PC-9 (cell line): ENCODE measurements at regions not wholly inside any gene's neighbourhood (a gene's known extent, or its start where the extent isn't known, plus 50 kb on each side); places are given as distances from the start of the nearest gene placed in this dataset.

Source experiments
- BruUV-seq: library from RNA; stranded (reverse); fragments of 400-500 nt; replicated peaks from 2 replicates; lab custom pipeline; 2021; lab: Mats Ljungman, UMichigan
- CTCF ChIA-PET: fragments of 300-600 bp; sonication (Branson Sonifier 250); formaldehyde crosslinking; loops from one replicate; lab custom pipeline; 2022; ENCODE audit warnings: antibody characterized with exemption; lab: Charles Lee
- POLR2A ChIA-PET: fragments of 300-600 bp; sonication (Branson Sonifier 250); formaldehyde crosslinking; loops from one replicate; lab custom pipeline; 2022; ENCODE audit warnings: antibody characterized with exemption; ENCODE audit not compliant: unreplicated experiment; lab: Charles Lee
- DNase-seq, 2 experiments: peaks; one replicate each; pipeline versions ENCODE4 v3.0.0 to v3.0.0-alpha.2; 2015 to 2022; ENCODE audit warnings: mixed read lengths in 1 of 2
- H2AFZ ChIP-seq: fragments of 200-600 bp; sonication (generic); 2 replicates; pipeline ENCODE4 v1.8.1; 2017; ENCODE audit warnings: antibody characterized with exemption
- H3F3A ChIP-seq: fragments of 200-600 bp; sonication (generic); 2 replicates; pipeline ENCODE4 v1.8.1; 2017; ENCODE audit warnings: antibody characterized with exemption, mild to moderate bottlenecking, low read depth; ENCODE audit not compliant: insufficient read depth
- H3K27ac ChIP-seq: fragments of 200-600 bp; sonication (generic); 2 replicates; pipeline ENCODE4 v1.6.1; 2016; ENCODE audit warnings: mixed run types
- H3K27me3 ChIP-seq: fragments of 200-600 bp; sonication (generic); 2 replicates; pipeline ENCODE4 v1.6.1; 2016; ENCODE audit warnings: low read depth, mixed run types; ENCODE audit not compliant: insufficient read depth
- H3K36me3 ChIP-seq: fragments of 200-600 bp; sonication (generic); 2 replicates; pipeline ENCODE4 v1.6.1; 2016; ENCODE audit warnings: low read depth, mixed run types
- H3K4me1 ChIP-seq: fragments of 200-600 bp; sonication (generic); replicated peaks from 2 replicates; pipeline ENCODE4 v1.6.1; 2016; ENCODE audit warnings: mixed run types; ENCODE audit not compliant: insufficient read depth
- H3K4me2 ChIP-seq: fragments of 200-600 bp; sonication (generic); 2 replicates; pipeline ENCODE4 v1.6.1; 2017; ENCODE audit warnings: mixed run types
- H3K4me3 ChIP-seq: fragments of 200-600 bp; sonication (generic); 2 replicates; pipeline ENCODE4 v1.6.1; 2016; ENCODE audit warnings: mixed run types
- H3K79me2 ChIP-seq: fragments of 200-600 bp; sonication (generic); 2 replicates; pipeline ENCODE4 v1.6.1; 2017; ENCODE audit warnings: low read depth, mixed run types
- H3K9me2 ChIP-seq: fragments of 200-600 bp; sonication (generic); 2 replicates; pipeline ENCODE4 v1.8.1; 2017; ENCODE audit warnings: mild to moderate bottlenecking; ENCODE audit not compliant: insufficient read depth
- H3K9me3 ChIP-seq: fragments of 200-600 bp; sonication (generic); 2 replicates; pipeline ENCODE4 v1.8.1; 2016; ENCODE audit warnings: low read depth; ENCODE audit not compliant: insufficient read depth
- H4K20me1 ChIP-seq: fragments of 200-600 bp; sonication (generic); 2 replicates; pipeline ENCODE4 v1.8.1; 2017; ENCODE audit not compliant: insufficient read depth
- EZH2 ChIP-seq: fragments of 200-600 bp; sonication (generic); IDR thresholded peaks from 2 replicates; pipeline ENCODE4 v1.8.0; 2017; ENCODE audit warnings: antibody characterized with exemption, low read depth
- intact Hi-C: fragments of 100-400 bp; cut with micrococcal nuclease; formaldehyde crosslinking; loops from one replicate; pipeline ENCODE4 v1.10.0; 2022; ENCODE audit not compliant: unreplicated experiment
- TF ChIP-seq, protein P1 (sequence below): fragments of 200-600 bp; sonication (generic); conservative IDR thresholded peaks from 2 replicates; pipeline ENCODE4 v1.6.1; 2017; ENCODE audit warnings: mixed run types, antibody characterized with exemption, mild to moderate bottlenecking, moderate library complexity

DNA sequence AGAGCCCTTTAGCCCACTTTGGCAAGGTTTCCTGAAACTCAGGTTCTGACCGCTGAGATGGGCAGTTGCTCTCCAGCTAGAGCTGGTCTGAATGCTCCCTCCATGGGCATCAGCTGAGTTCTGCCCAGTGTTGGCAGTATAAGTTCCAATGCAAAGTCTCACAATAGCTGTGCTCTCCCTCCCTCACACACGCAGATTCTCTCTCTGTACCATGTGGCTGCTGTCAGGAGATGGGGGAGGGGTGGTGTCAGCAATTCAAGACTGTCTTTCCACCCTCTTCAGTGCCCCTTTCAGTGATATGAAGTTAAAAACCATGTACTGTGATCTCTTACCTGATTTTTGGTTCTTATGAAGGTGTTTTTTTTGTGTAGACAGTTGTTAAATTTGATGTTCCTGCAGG lies 164.3 kb upstream of the PLEKHA5 start:
- TF ChIP-seq, protein P1, sequence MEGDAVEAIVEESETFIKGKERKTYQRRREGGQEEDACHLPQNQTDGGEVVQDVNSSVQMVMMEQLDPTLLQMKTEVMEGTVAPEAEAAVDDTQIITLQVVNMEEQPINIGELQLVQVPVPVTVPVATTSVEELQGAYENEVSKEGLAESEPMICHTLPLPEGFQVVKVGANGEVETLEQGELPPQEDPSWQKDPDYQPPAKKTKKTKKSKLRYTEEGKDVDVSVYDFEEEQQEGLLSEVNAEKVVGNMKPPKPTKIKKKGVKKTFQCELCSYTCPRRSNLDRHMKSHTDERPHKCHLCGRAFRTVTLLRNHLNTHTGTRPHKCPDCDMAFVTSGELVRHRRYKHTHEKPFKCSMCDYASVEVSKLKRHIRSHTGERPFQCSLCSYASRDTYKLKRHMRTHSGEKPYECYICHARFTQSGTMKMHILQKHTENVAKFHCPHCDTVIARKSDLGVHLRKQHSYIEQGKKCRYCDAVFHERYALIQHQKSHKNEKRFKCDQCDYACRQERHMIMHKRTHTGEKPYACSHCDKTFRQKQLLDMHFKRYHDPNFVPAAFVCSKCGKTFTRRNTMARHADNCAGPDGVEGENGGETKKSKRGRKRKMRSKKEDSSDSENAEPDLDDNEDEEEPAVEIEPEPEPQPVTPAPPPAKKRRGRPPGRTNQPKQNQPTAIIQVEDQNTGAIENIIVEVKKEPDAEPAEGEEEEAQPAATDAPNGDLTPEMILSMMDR = no peak
- TF ChIP-seq EZH2 = no peak
- no peaks in the 10 kb centered on the region for H3K79me2 ChIP-seq
- intact Hi-C loops = no loop called here
- no TSS peak for BruUV-seq
- no peaks in the 10 kb centered on the region for H3K27me3 ChIP-seq
- ChIA-PET CTCF (no interaction called here), POLR2A (no interaction called here)
- no peaks in the 10 kb centered on the region for H3K9me2 ChIP-seq
- no peaks in the 10 kb centered on the region for H4K20me1 ChIP-seq
- H3K4me1 ChIP-seq = peaks cover 6% of the 10 kb centered on the region; the same call in 1 of the 2 replicates
- no peak overlapping the region for H3K27ac ChIP-seq
- no peaks in the 10 kb centered on the region; the same call in 1 of the 2 replicates for H3K9me3 ChIP-seq
- no peaks in the 10 kb centered on the region for H3F3A ChIP-seq
- DNase-seq = no peak
- no peaks in the 10 kb centered on the region for H3K36me3 ChIP-seq
- no peak overlapping the region for H3K4me3 ChIP-seq
- H3K4me2 ChIP-seq = no peak overlapping the region
- H2AFZ ChIP-seq = no peak overlapping the region

DNA sequence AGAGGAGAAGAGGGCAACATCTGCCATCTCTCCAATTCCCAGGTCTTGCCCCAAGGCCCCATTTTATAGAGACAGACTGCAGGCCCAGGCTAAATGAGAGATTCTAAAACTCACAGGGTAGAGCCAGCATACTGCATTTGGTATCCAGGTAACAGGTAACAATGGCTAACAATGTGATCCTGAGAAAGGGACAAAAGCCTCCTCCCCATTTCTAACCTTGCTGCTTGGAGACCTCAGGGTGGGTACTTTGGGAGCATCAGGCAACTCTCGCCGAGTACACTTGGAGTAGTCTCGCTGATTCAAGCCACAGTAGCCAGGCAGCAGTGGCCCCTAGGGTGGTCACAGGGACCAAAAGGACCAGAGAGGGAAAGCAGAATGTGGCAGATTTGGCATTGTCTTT lies 162.6 kb upstream of the PLEKHA5 start:
- no peaks in the 10 kb centered on the region for H3K9me3 ChIP-seq
- peaks cover 6% of the 10 kb centered on the region; the same call in 1 of the 2 replicates for H3K4me1 ChIP-seq
- no peaks in the 10 kb centered on the region for H3K9me2 ChIP-seq
- no peak overlapping the region for H3K27ac ChIP-seq
- no peak overlapping the region for H2AFZ ChIP-seq
- H3K79me2 ChIP-seq = no peaks in the 10 kb centered on the region
- H4K20me1 ChIP-seq = no peaks in the 10 kb centered on the region
- POLR2A ChIA-PET = no interaction called here
- no peak for TF ChIP-seq EZH2
- TF ChIP-seq, protein P1 = no peak
- intact Hi-C loops = no loop called here
- DNase-seq = no peak
- no peaks in the 10 kb centered on the region for H3K27me3 ChIP-seq
- no peak overlapping the region for H3K4me2 ChIP-seq
- H3K36me3 ChIP-seq = no peaks in the 10 kb centered on the region
- CTCF ChIA-PET = no interaction called here
- H3F3A ChIP-seq = no peaks in the 10 kb centered on the region
- no peak overlapping the region for H3K4me3 ChIP-seq
- BruUV-seq = no TSS peak

DNA sequence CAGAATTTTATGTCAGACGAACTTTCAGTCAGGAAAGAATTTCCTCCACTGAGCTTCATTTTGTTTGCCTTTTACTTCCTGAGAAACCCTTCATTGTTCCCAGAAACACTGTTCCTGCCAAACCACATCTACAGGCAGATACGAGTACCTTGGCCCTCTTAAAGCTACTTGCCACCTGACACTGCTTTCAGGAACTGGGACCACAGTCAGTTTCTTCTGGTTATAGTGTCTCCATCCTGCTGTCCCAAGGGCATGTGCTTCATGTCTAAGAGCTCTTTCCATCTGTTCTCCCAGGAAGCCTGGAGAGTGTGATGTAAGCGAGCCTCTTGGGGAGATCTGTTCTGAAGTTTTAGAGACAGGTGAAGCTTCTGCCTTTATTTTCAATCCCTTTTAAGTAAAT lies 161.7 kb upstream of the PLEKHA5 start:
- BruUV-seq = no TSS peak
- no peak for DNase-seq
- H3K27me3 ChIP-seq = no peaks in the 10 kb centered on the region
- peaks cover 6% of the 10 kb centered on the region; the same call in 1 of the 2 replicates for H3K4me1 ChIP-seq
- intact Hi-C loops = no loop called here
- ChIA-PET CTCF (interaction anchor here (0.6 kb wide), 2 partner anchors 31 to 99 kb away, joined by 3 to 16 read pairs; no protein-coding TSS in a partner anchor), POLR2A (interaction anchor here (0.6 kb wide), 1 partner anchor 25 kb away, joined by 3 read pairs; no protein-coding TSS in a partner anchor)
- H4K20me1 ChIP-seq = no peaks in the 10 kb centered on the region
- H3K27ac ChIP-seq = no peak overlapping the region
- TF ChIP-seq, protein P1 = no peak
- no peak for TF ChIP-seq EZH2
- no peaks in the 10 kb centered on the region for H3K36me3 ChIP-seq
- no peaks in the 10 kb centered on the region for H3K9me2 ChIP-seq
- no peaks in the 10 kb centered on the region for H3K9me3 ChIP-seq
- H3K4me2 ChIP-seq = no peak overlapping the region
- no peaks in the 10 kb centered on the region for H3K79me2 ChIP-seq
- no peaks in the 10 kb centered on the region for H3F3A ChIP-seq
- H2AFZ ChIP-seq = no peak overlapping the region
- no peak overlapping the region for H3K4me3 ChIP-seq
